OCI-LY7 (cell line): ENCODE measurements at regions not wholly inside any gene's neighbourhood (a gene's known extent, or its start where the extent isn't known, plus 50 kb on each side); places are given as distances from the start of the nearest gene placed in this dataset.

Source experiments
- BruUV-seq: library from RNA; stranded (reverse); fragments of 400-500 nt; replicated peaks from 2 replicates; lab custom pipeline; 2021; lab: Mats Ljungman, UMichigan
- CTCF ChIA-PET: fragments of 300-600 bp; sonication (Branson Sonifier 250); formaldehyde crosslinking; loops from one replicate; lab custom pipeline; 2022; ENCODE audit warnings: antibody characterized with exemption; ENCODE audit not compliant: unreplicated experiment; lab: Charles Lee
- POLR2A ChIA-PET: fragments of 300-600 bp; sonication (Branson Sonifier 250); formaldehyde crosslinking; loops from one replicate; lab custom pipeline; 2022; ENCODE audit warnings: antibody characterized with exemption; lab: Charles Lee
- DNase-seq: peaks from one replicate; pipeline ENCODE4 v3.0.0-alpha.2; 2015; ENCODE audit warnings: low spot score
- H2AFZ ChIP-seq: fragments of 200-600 bp; sonication (generic), shearing (Covaris generic); 2 replicates; pipeline ENCODE4 v1.6.1; 2014; ENCODE audit warnings: mild to moderate bottlenecking, antibody characterized with exemption, low read length, moderate library complexity
- H3K27ac ChIP-seq: fragments of 200-600 bp; sonication (generic); 2 replicates; pipeline ENCODE4 v1.5.1; 2014; ENCODE audit warnings: mixed run types, low read depth, mild to moderate bottlenecking, moderate library complexity, low read length, inconsistent platforms; ENCODE audit not compliant: poor library complexity, severe bottlenecking
- H3K36me3 ChIP-seq: fragments of 200-600 bp; sonication (generic); 2 replicates; pipeline ENCODE4 v1.6.1; 2014; ENCODE audit warnings: mild to moderate bottlenecking, antibody characterized with exemption, low read length, moderate library complexity, mixed read lengths; ENCODE audit not compliant: insufficient read depth
- H3K4me1 ChIP-seq: fragments of 200-600 bp; sonication (generic); 2 replicates; pipeline ENCODE4 v1.5.1; 2014; ENCODE audit warnings: mild to moderate bottlenecking, low read length; ENCODE audit not compliant: insufficient read depth, poor library complexity, severe bottlenecking
- H3K4me2 ChIP-seq: fragments of 200-600 bp; sonication (generic); 2 replicates; pipeline ENCODE4 v1.6.1; 2014; ENCODE audit warnings: mild to moderate bottlenecking, low read length
- H3K4me3 ChIP-seq: fragments of 200-600 bp; sonication (generic); 2 replicates; pipeline ENCODE4 v1.5.1; 2014; ENCODE audit warnings: mild to moderate bottlenecking, low read depth, low read length; ENCODE audit not compliant: poor library complexity, severe bottlenecking
- H3K79me2 ChIP-seq: fragments of 200-600 bp; sonication (generic); 2 replicates; pipeline ENCODE4 v1.6.1; 2016; ENCODE audit warnings: low read depth, mild to moderate bottlenecking, low read length, moderate library complexity, mixed read lengths; ENCODE audit not compliant: insufficient read depth
- H3K9me2 ChIP-seq: fragments of 200-600 bp; sonication (generic); 2 replicates; pipeline ENCODE4 v1.6.1; 2016; ENCODE audit warnings: mild to moderate bottlenecking, low read length, mixed read lengths; ENCODE audit not compliant: insufficient read depth
- H3K9me3 ChIP-seq: fragments of 200-600 bp; sonication (generic); 2 replicates; pipeline ENCODE4 v1.6.1; 2014; ENCODE audit warnings: mild to moderate bottlenecking, mixed run types, low read length, mixed read lengths
- H4K20me1 ChIP-seq: fragments of 200-600 bp; sonication (generic); 2 replicates; pipeline ENCODE4 v1.6.1; 2014; ENCODE audit warnings: mild to moderate bottlenecking, antibody characterized with exemption, low read length, moderate library complexity, mixed read lengths; ENCODE audit not compliant: insufficient read depth
- CTCF ChIP-seq: fragments of 200-600 bp; sonication (generic); conservative IDR thresholded peaks from 2 replicates; pipeline ENCODE4 v1.5.1; 2014; ENCODE audit warnings: mild to moderate bottlenecking, antibody characterized with exemption, low read length, moderate library complexity, mixed read lengths
- EZH2phosphoT487 ChIP-seq: fragments of 200-600 bp; sonication (generic); IDR thresholded peaks from 2 replicates; pipeline ENCODE4 v1.6.1; 2018; ENCODE audit warnings: low read depth, borderline replicate concordance, mild to moderate bottlenecking, mixed run types, antibody characterized with exemption, low read length, moderate library complexity, mixed read lengths
- intact Hi-C: fragments of 100-400 bp; cut with micrococcal nuclease; formaldehyde crosslinking; loops from one replicate; pipeline ENCODE4 v1.10.0; 2022; ENCODE audit not compliant: unreplicated experiment

- DNase-seq: no peak
- Histone ChIP-seq H3K4me3 (no peak overlapping the region), H3K9me3 (no peaks in the 10 kb centered on the region), H3K36me3 (no peaks in the 10 kb centered on the region), H4K20me1 (no peaks in the 10 kb centered on the region), H3K4me2 (no peak overlapping the region), H3K4me1 (no peaks in the 10 kb centered on the region), H3K9me2 (no peaks in the 10 kb centered on the region), H2AFZ (no peak overlapping the region), H3K79me2 (no peaks in the 10 kb centered on the region), H3K27ac (no peak overlapping the region)
- POLR2A ChIA-PET: no interaction called here
- TF ChIP-seq CTCF: no peak
- TF ChIP-seq EZH2phosphoT487: no peak
- CTCF ChIA-PET: no interaction called here
- intact Hi-C loops: loop anchor here (2.0 kb wide), 1 partner anchor 182 kb away; no protein-coding TSS in a partner anchor
- BruUV-seq: no TSS peak
Observed at GRCh38 chr12:39102474-39103209, 197.3 kb upstream of the CPNE8 start.

- no peaks in the 10 kb centered on the region for H3K36me3 ChIP-seq
- H3K4me2 ChIP-seq: no peak overlapping the region
- no peaks in the 10 kb centered on the region for H3K9me3 ChIP-seq
- no peak for TF ChIP-seq CTCF
- no peak for TF ChIP-seq EZH2phosphoT487
- no peak overlapping the region for H3K27ac ChIP-seq
- ChIA-PET POLR2A (no interaction called here), CTCF (no interaction called here)
- H4K20me1 ChIP-seq: no peaks in the 10 kb centered on the region
- no peaks in the 10 kb centered on the region for H3K9me2 ChIP-seq
- H2AFZ ChIP-seq: no peak overlapping the region
- no peaks in the 10 kb centered on the region for H3K4me1 ChIP-seq
- H3K79me2 ChIP-seq: no peaks in the 10 kb centered on the region
- DNase-seq: no peak
- no peak overlapping the region for H3K4me3 ChIP-seq
- intact Hi-C loops: no loop called here
- no TSS peak for BruUV-seq
Observed at GRCh38 chr12:39095636-39096330, 190.4 kb upstream of the CPNE8 start.

GRCh38 chr12:39081910-39082309 lies 176.5 kb upstream of the CPNE8 start:
- no peak overlapping the region for H3K4me3 ChIP-seq
- no peaks in the 10 kb centered on the region for H3K9me3 ChIP-seq
- BruUV-seq: no TSS peak
- ChIA-PET POLR2A (no interaction called here), CTCF (no interaction called here)
- H3K36me3 ChIP-seq: no peaks in the 10 kb centered on the region
- intact Hi-C loops: no loop called here
- H3K4me2 ChIP-seq: no peak overlapping the region
- no peaks in the 10 kb centered on the region for H3K79me2 ChIP-seq
- H3K4me1 ChIP-seq: no peaks in the 10 kb centered on the region
- TF ChIP-seq CTCF (no peak), EZH2phosphoT487 (no peak)
- H3K27ac ChIP-seq: no peak overlapping the region
- H3K9me2 ChIP-seq: no peaks in the 10 kb centered on the region
- H2AFZ ChIP-seq: no peak overlapping the region
- no peak for DNase-seq
- no peaks in the 10 kb centered on the region for H4K20me1 ChIP-seq
